Adipocyte (in vitro differentiated cells): ENCODE measurements at regions not wholly inside any gene's neighbourhood (a gene's known extent, or its start where the extent isn't known, plus 50 kb on each side); places are given as distances from the start of the nearest gene placed in this dataset.

Source experiments
- DNase-seq: peaks from one replicate; pipeline ENCODE4 v3.0.0-alpha.2; 2015; ENCODE audit warnings: low read depth
- H3K27me3 ChIP-seq: replicated peaks from 2 replicates; pipeline ENCODE4 v1.7.0; 2013; ENCODE audit warnings: mild to moderate bottlenecking, low read length, moderate library complexity; ENCODE audit not compliant: control insufficient read depth, insufficient read depth
- H3K36me3 ChIP-seq: 2 replicates; pipeline ENCODE4 v1.7.0; 2013; ENCODE audit warnings: low read length, mild to moderate bottlenecking, moderate library complexity; ENCODE audit not compliant: control insufficient read depth, insufficient read depth, severe bottlenecking
- H3K4me1 ChIP-seq: 2 replicates; pipeline ENCODE4 v1.7.0; 2013; ENCODE audit warnings: mild to moderate bottlenecking, low read length, moderate library complexity; ENCODE audit not compliant: control insufficient read depth, insufficient read depth
- H3K4me3 ChIP-seq: 2 replicates; pipeline ENCODE4 v1.7.0; 2013; ENCODE audit warnings: mild to moderate bottlenecking, low read length, moderate library complexity
- H3K9ac ChIP-seq: 2 replicates; pipeline ENCODE4 v1.7.0; 2013; ENCODE audit warnings: mild to moderate bottlenecking, low read length, moderate library complexity
- H3K9me3 ChIP-seq: 2 replicates; pipeline ENCODE4 v1.7.0; 2013; ENCODE audit warnings: mild to moderate bottlenecking, low read length, moderate library complexity; ENCODE audit not compliant: control insufficient read depth

GRCh38 chr14:99037777-99038430 is 234.1 kb downstream of the BCL11B start:
- H3K9ac ChIP-seq, result no peak overlapping the region
- no peaks in the 10 kb centered on the region for H3K9me3 ChIP-seq
- peaks cover 9% of the 10 kb centered on the region for H3K27me3 ChIP-seq
- no peaks in the 10 kb centered on the region for H3K36me3 ChIP-seq
- no peak for DNase-seq
- H3K4me3 ChIP-seq, result no peak overlapping the region
- H3K4me1 ChIP-seq, result peaks cover 13% of the 10 kb centered on the region

- no peak overlapping the region for H3K9ac ChIP-seq
- no peak for DNase-seq
Measured at GRCh38 chr14:99038431-99038820, 233.6 kb downstream of the BCL11B start.

GRCh38 chr14:99039331-99040041 is 232.5 kb downstream of the BCL11B start:
- Histone ChIP-seq H3K4me3 (no peak overlapping the region), H3K4me1 (peaks cover 13% of the 10 kb centered on the region), H3K9me3 (no peaks in the 10 kb centered on the region), H3K36me3 (no peaks in the 10 kb centered on the region), H3K27me3 (peaks cover 9% of the 10 kb centered on the region), H3K9ac (no peak overlapping the region)
- no peak for DNase-seq

More at GRCh38 chr14:99038431-99038820, 233.6 kb downstream of the BCL11B start:
- no peaks in the 10 kb centered on the region for H3K9me3 ChIP-seq
- peaks cover 13% of the 10 kb centered on the region for H3K4me1 ChIP-seq
- H3K36me3 ChIP-seq, result no peaks in the 10 kb centered on the region
- peaks cover 9% of the 10 kb centered on the region for H3K27me3 ChIP-seq
- H3K4me3 ChIP-seq, result no peak overlapping the region

GRCh38 chr14:99040052-99040451 is 231.9 kb downstream of the BCL11B start:
- Histone ChIP-seq H3K36me3 (no peaks in the 10 kb centered on the region), H3K4me1 (peaks cover 13% of the 10 kb centered on the region), H3K9me3 (peaks cover under 1% of the 10 kb centered on the region), H3K9ac (no peak overlapping the region), H3K27me3 (peaks cover 11% of the 10 kb centered on the region), H3K4me3 (no peak overlapping the region)
- no peak for DNase-seq

GRCh38 chr14:99040711-99041110 is 231.3 kb downstream of the BCL11B start:
- no peak overlapping the region for H3K9ac ChIP-seq
- no peaks in the 10 kb centered on the region for H3K36me3 ChIP-seq
- H3K9me3 ChIP-seq, result peaks cover 3% of the 10 kb centered on the region
- H3K27me3 ChIP-seq, result peaks cover 15% of the 10 kb centered on the region
- peaks cover 6% of the 10 kb centered on the region for H3K4me1 ChIP-seq
- DNase-seq, result no peak
- H3K4me3 ChIP-seq, result no peak overlapping the region

- Histone ChIP-seq H3K4me1 (peaks cover 4% of the 10 kb centered on the region), H3K9me3 (peaks cover 3% of the 10 kb centered on the region), H3K9ac (no peak overlapping the region), H3K4me3 (no peak overlapping the region), H3K27me3 (peaks cover 15% of the 10 kb centered on the region), H3K36me3 (no peaks in the 10 kb centered on the region)
- DNase-seq, result no peak
Measured at GRCh38 chr14:99041141-99041819, 230.7 kb downstream of the BCL11B start.

- Histone ChIP-seq H3K9ac (no peak overlapping the region), H3K27me3 (peaks cover 17% of the 10 kb centered on the region), H3K4me3 (no peak overlapping the region), H3K36me3 (no peaks in the 10 kb centered on the region), H3K4me1 (no peaks in the 10 kb centered on the region), H3K9me3 (peaks cover 3% of the 10 kb centered on the region)
- no peak for DNase-seq
Measured at GRCh38 chr14:99041820-99042174, 230.2 kb downstream of the BCL11B start.

- H3K9me3 ChIP-seq, result peaks cover 3% of the 10 kb centered on the region
- peaks cover 19% of the 10 kb centered on the region for H3K27me3 ChIP-seq
- no peaks in the 10 kb centered on the region for H3K36me3 ChIP-seq
- no peak overlapping the region for H3K4me3 ChIP-seq
- no peak for DNase-seq
- no peaks in the 10 kb centered on the region for H3K4me1 ChIP-seq
- H3K9ac ChIP-seq, result no peak overlapping the region
Measured at GRCh38 chr14:99042381-99043266, 229.4 kb downstream of the BCL11B start.

GRCh38 chr14:99043267-99043615 is 228.8 kb downstream of the BCL11B start:
- DNase-seq, result no peak
- H3K4me1 ChIP-seq, result no peaks in the 10 kb centered on the region

GRCh38 chr14:99043756-99044155 is 228.2 kb downstream of the BCL11B start:
- Histone ChIP-seq H3K27me3 (peaks cover 19% of the 10 kb centered on the region), H3K36me3 (no peaks in the 10 kb centered on the region), H3K4me1 (no peaks in the 10 kb centered on the region), H3K9me3 (peaks cover 3% of the 10 kb centered on the region), H3K4me3 (no peak overlapping the region), H3K9ac (no peak overlapping the region)
- DNase-seq, result no peak

More at GRCh38 chr14:99043267-99043615, 228.8 kb downstream of the BCL11B start:
- H3K9me3 ChIP-seq, result peaks cover 3% of the 10 kb centered on the region
- no peak overlapping the region for H3K4me3 ChIP-seq
- no peak overlapping the region for H3K9ac ChIP-seq
- no peaks in the 10 kb centered on the region for H3K36me3 ChIP-seq
- peaks cover 19% of the 10 kb centered on the region for H3K27me3 ChIP-seq
